GM20431 (cell line): ENCODE measurements at regions not wholly inside any gene's neighbourhood (a gene's known extent, or its start where the extent isn't known, plus 50 kb on each side); places are given as distances from the start of the nearest gene placed in this dataset.

ENCODE experiments used
- in situ Hi-C: fragments of 300-500 bp; cut with MseI, MboI; formaldehyde crosslinking; loops from one replicate; pipeline ENCODE4 v1.15.0; 2020; ENCODE audit warnings: low sequenced_read_pairs; ENCODE audit not compliant: unreplicated experiment

- in situ Hi-C loops, result no loop called here
These were observed 220.4 kb upstream of the HEY2 start for GRCh38 chr6:125529061-125529460.

- in situ Hi-C loops, result no loop called here
These were observed 215.6 kb upstream of the HEY2 start for GRCh38 chr6:125533710-125534397.

GRCh38 chr6:125534430-125535263 is 214.8 kb upstream of the HEY2 start:
- in situ Hi-C loops, result no loop called here

- in situ Hi-C loops, result no loop called here
These were observed 212.3 kb upstream of the HEY2 start for GRCh38 chr6:125537090-125537489.

GRCh38 chr6:125539892-125540291 is 209.5 kb upstream of the HEY2 start:
- in situ Hi-C loops, result no loop called here

- in situ Hi-C loops, result no loop called here
These were observed 204.6 kb upstream of the HEY2 start for GRCh38 chr6:125544819-125545218.

GRCh38 chr6:125546841-125547251 is 202.6 kb upstream of the HEY2 start:
- in situ Hi-C loops, result no loop called here

GRCh38 chr6:125547381-125547780 is 202.1 kb upstream of the HEY2 start:
- in situ Hi-C loops, result no loop called here

- in situ Hi-C loops, result no loop called here
These were observed 200.1 kb upstream of the HEY2 start for GRCh38 chr6:125549202-125549884.

GRCh38 chr6:125550892-125551291 is 198.5 kb upstream of the HEY2 start:
- in situ Hi-C loops, result no loop called here

- in situ Hi-C loops, result no loop called here
These were observed 196.6 kb upstream of the HEY2 start for GRCh38 chr6:125552819-125553218.

GRCh38 chr6:125554456-125554855 is 195.0 kb upstream of the HEY2 start:
- in situ Hi-C loops, result no loop called here

- in situ Hi-C loops, result no loop called here
These were observed 191.1 kb upstream of the HEY2 start for GRCh38 chr6:125558241-125558843.

GRCh38 chr6:125558907-125559306 is 190.5 kb upstream of the HEY2 start:
- in situ Hi-C loops, result no loop called here

GRCh38 chr6:125562156-125562555 is 187.3 kb upstream of the HEY2 start:
- in situ Hi-C loops, result no loop called here

GRCh38 chr6:125564941-125565340 is 184.5 kb upstream of the HEY2 start:
- in situ Hi-C loops, result no loop called here

GRCh38 chr6:125567407-125567806 is 182.0 kb upstream of the HEY2 start:
- in situ Hi-C loops, result no loop called here

GRCh38 chr6:125568609-125569008 is 180.8 kb upstream of the HEY2 start:
- in situ Hi-C loops, result no loop called here

- in situ Hi-C loops, result no loop called here
These were observed 178.9 kb upstream of the HEY2 start for GRCh38 chr6:125570526-125570925.

- in situ Hi-C loops, result no loop called here
These were observed 178.2 kb upstream of the HEY2 start for GRCh38 chr6:125571207-125571755.
